ENCODE measurements at regions not wholly inside any gene's neighbourhood (a gene's known extent, or its start where the extent isn't known, plus 50 kb on each side); places are given as distances from the start of the nearest gene placed in this dataset.

- no peak for TF ChIP-seq EZH2 (conservative IDR thresholded peaks at IDR 0.05; ENCODE audit: low read depth, low read length)
- TF ChIP-seq, protein P1, sequence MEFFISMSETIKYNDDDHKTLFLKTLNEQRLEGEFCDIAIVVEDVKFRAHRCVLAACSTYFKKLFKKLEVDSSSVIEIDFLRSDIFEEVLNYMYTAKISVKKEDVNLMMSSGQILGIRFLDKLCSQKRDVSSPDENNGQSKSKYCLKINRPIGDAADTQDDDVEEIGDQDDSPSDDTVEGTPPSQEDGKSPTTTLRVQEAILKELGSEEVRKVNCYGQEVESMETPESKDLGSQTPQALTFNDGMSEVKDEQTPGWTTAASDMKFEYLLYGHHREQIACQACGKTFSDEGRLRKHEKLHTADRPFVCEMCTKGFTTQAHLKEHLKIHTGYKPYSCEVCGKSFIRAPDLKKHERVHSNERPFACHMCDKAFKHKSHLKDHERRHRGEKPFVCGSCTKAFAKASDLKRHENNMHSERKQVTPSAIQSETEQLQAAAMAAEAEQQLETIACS (CRISPR knock-in tag; IDR thresholded peaks at IDR 0.05), result no peak
Observed at GRCh38 chr1:29625084-29625420, 388.7 kb downstream of the PTPRU start.
